ENCODE measurements at regions not wholly inside any gene's neighbourhood (a gene's known extent, or its start where the extent isn't known, plus 50 kb on each side); places are given as distances from the start of the nearest gene placed in this dataset.

- no peak overlapping the region for H3K4me3 ChIP-seq
- no peak for DNase-seq (ENCODE audit: extremely low spot score)
- no peak overlapping the region for H3K27ac ChIP-seq (replicated peaks in 1 of 4)
- no peak for TF ChIP-seq POLR2A (IDR thresholded peaks at IDR 0.05; ENCODE audit: low read depth)
- TF ChIP-seq EP300 (IDR thresholded peaks at IDR 0.05): no peak
- TF ChIP-seq POLR2AphosphoS5 (IDR thresholded peaks at IDR 0.05): no peak
- no peak for TF ChIP-seq CTCF (IDR thresholded peaks at IDR 0.05)
- H3K36me3 ChIP-seq: no peaks in the 10 kb centered on the region
- intact Hi-C loops (cut with DNase I): no loop called here
- H3K9me3 ChIP-seq: no peaks in the 10 kb centered on the region
- 79% methylated on average over 2 of the region's 2 CpGs for WGBS
- H3K27me3 ChIP-seq: no peaks in the 10 kb centered on the region
- H3K4me1 ChIP-seq: no peaks in the 10 kb centered on the region
Observed at GRCh38 chr10:109696462-109696861, 226.8 kb downstream of the XPNPEP1 start.

- no peaks in the 10 kb centered on the region for H3K36me3 ChIP-seq
Observed at GRCh38 chr10:109695988-109696387, 227.3 kb downstream of the XPNPEP1 start.

GRCh38 chr10:109689785-109690184 lies 233.5 kb downstream of the XPNPEP1 start:
- Histone ChIP-seq H3K4me1 (no peaks in the 10 kb centered on the region), H3K4me3 (no peak overlapping the region), H3K27me3 (no peaks in the 10 kb centered on the region), H3K9me3 (peaks cover 0 to 8% (median 0%) of the 10 kb centered on the region in 4 donors), H3K27ac (replicated peaks in 1 of 4) (no peak overlapping the region), H3K36me3 (no peaks in the 10 kb centered on the region)
- intact Hi-C loops (cut with DNase I): no loop called here
- TF ChIP-seq POLR2AphosphoS5 (IDR thresholded peaks at IDR 0.05): no peak
- no peak for TF ChIP-seq POLR2A (IDR thresholded peaks at IDR 0.05; ENCODE audit: low read depth)
- TF ChIP-seq CTCF (IDR thresholded peaks at IDR 0.05): no peak
- no peak for TF ChIP-seq EP300 (IDR thresholded peaks at IDR 0.05)
- no peak for DNase-seq (ENCODE audit: extremely low spot score)
- WGBS: 7% methylated on average over 1 of the region's 1 CpG

More at GRCh38 chr10:109695988-109696387, 227.3 kb downstream of the XPNPEP1 start:
- H3K9me3 ChIP-seq: no peaks in the 10 kb centered on the region
- DNase-seq (ENCODE audit: extremely low spot score): no peak
- H3K4me3 ChIP-seq: no peak overlapping the region
- no peak overlapping the region for H3K27ac ChIP-seq (replicated peaks in 1 of 4)
- intact Hi-C loops (cut with DNase I): no loop called here
- TF ChIP-seq EP300 (IDR thresholded peaks at IDR 0.05) (no peak), POLR2AphosphoS5 (IDR thresholded peaks at IDR 0.05) (no peak), CTCF (IDR thresholded peaks at IDR 0.05) (no peak), POLR2A (IDR thresholded peaks at IDR 0.05; ENCODE audit: low read depth) (no peak)
- H3K27me3 ChIP-seq: no peaks in the 10 kb centered on the region
- no peaks in the 10 kb centered on the region for H3K4me1 ChIP-seq

GRCh38 chr10:109679478-109679877 lies 243.8 kb downstream of the XPNPEP1 start:
- intact Hi-C loops (cut with DNase I): no loop called here

More at GRCh38 chr10:109679478-109679877, 243.8 kb downstream of the XPNPEP1 start:
- no peaks in the 10 kb centered on the region for H3K27me3 ChIP-seq
- no peaks in the 10 kb centered on the region for H3K9me3 ChIP-seq
- no peak overlapping the region for H3K4me3 ChIP-seq
- no peaks in the 10 kb centered on the region for H3K4me1 ChIP-seq
- no peak overlapping the region for H3K27ac ChIP-seq (replicated peaks in 1 of 4)
- TF ChIP-seq POLR2AphosphoS5 (IDR thresholded peaks at IDR 0.05): no peak
- no peak for TF ChIP-seq EP300 (IDR thresholded peaks at IDR 0.05)
- no peak for TF ChIP-seq POLR2A (IDR thresholded peaks at IDR 0.05; ENCODE audit: low read depth)
- no peak for TF ChIP-seq CTCF (IDR thresholded peaks at IDR 0.05)
- no peak for DNase-seq (ENCODE audit: extremely low spot score)
- H3K36me3 ChIP-seq: no peaks in the 10 kb centered on the region
